ENCODE measurements at regions not wholly inside any gene's neighbourhood (a gene's known extent, or its start where the extent isn't known, plus 50 kb on each side); places are given as distances from the start of the nearest gene placed in this dataset.
"Not testable (repeated sequence)": the region's sequence is repeated elsewhere in the genome, so short reads cannot be mapped to it uniquely, and the experiment has no call there.

- no peak for DNase-seq (ENCODE audit: low read depth in 2 of 2)
Observed at GRCh38 chr15:91414124-91414523, 314.1 kb downstream of the SV2B start.

DNA sequence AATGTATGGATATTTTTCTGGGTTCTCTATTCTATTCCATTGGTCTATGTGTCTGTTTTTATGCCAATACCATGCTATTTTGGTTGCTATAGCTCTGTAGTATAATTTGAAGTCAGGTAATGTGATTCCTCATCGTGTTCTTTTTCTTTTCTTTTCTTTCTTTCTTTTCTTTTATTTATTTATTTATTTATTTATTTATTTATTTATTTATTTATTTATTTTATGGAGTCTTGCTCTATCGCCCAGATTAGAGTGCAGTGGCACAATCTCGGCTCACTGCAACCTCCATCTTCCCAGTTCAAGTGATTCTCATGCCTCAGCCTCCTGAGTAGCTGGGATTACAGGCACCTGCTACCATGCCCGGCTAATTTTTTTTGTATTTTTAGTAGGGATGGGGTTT, 315.2 kb downstream of the SV2B start:
- DNase-seq (ENCODE audit: low read depth in 2 of 2): not testable (repeated sequence)

DNA sequence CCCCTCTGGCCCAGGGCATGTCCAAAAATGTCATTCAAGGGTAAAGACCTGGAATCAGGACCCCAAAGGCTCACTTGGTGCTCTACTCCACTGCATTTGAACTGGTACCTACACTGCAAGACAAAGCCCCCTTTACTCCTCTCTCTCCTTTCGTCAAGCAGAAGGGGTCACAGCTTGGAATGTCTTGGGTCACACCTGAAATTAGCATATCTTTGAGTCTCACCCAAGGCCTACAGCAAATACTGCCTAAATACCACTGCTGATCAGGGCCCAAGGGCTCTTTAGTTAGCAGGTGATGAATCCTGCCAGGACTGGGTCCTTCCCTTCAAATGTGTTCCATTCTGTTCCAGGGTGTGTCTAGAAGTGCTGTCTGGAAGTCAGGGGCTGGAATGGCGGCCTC, 320.6 kb downstream of the SV2B start:
- no peak for DNase-seq (ENCODE audit: low read depth in 2 of 2)

DNA sequence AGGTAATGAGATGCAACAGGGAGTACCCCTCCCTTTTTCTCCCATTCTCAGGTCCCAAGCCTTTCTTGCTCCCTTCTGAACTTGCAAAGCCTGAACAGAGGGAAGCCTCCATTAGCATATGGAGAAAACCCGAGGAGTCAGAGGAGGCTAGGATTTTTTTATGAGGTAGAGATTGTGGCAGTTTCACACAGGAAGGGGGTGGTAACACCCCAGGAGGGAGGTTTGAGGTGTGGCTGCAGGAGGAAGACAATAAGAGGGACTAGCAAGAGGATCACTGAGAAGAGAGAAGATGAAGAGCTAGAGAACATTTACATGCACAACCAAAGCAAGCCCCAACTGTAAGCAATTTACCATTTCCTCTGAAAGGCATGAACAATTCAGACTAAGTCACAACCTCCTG, 322.7 kb downstream of the SV2B start:
- no peak for DNase-seq (ENCODE audit: low read depth in 2 of 2)

DNA sequence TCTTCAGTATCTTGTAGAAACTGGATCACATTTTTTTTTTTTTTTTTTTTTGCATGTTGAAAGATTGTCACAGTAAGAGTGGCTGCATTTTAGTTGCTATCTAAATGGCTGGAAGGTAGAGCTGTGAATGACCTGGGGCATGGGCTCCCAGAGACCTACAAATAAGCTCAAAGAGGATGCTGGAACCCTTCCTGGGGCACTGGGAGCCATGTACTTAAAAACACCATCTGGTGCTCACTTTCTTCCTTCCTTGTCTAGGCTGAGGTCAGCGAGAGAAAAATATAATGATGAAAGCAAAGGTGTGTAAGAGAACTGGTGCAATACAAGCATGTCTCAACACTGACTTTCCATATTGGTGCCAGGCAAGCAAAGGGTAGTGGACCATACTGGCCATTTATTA, 323.9 kb downstream of the SV2B start:
- DNase-seq (ENCODE audit: low read depth in 2 of 2): no peak

DNA sequence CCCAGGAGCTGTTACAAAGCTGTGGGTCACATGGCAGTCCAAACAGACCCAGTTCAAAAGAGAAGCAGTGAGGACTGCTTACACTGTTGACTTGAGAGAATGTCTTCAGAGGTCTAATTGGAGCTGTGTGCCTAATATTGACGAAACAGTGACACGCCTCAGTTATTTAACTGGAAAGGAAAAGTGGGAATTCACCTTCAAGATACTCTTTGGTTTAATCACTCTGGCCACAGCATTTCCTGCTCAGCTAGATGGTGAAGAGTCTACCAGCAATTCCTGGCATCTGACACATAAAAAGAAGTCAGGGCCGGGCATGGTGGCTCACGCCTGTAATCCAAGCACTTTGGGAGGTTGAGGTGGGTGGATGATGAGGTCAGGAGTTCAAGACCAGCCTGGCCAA, 326.4 kb downstream of the SV2B start:
- DNase-seq (ENCODE audit: low read depth in 2 of 2): no peak

DNA sequence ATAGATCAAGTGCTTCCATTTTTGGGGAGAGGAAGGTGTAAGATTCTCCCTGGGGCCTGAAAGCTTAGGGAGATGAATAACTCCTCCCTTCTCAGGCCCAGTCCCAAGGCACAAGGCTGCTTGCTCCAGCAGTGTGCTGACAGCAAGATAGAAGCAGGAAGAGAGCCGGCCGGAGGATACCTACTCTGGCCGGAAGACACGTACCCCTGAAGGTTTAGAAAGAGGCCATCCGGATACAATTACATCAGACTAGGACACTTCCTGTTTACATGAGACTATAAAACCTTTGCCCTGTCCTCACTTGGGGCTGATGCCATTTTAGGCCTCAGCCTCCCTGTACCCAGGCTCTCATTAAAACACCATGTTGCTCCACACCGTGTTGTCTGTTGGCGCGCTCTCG, 329.9 kb downstream of the SV2B start:
- no peak for DNase-seq (ENCODE audit: low read depth in 2 of 2)

GRCh38 chr15:91431041-91431715, 331.1 kb downstream of the SV2B start:
- no peak for DNase-seq (ENCODE audit: low read depth in 2 of 2)

DNA sequence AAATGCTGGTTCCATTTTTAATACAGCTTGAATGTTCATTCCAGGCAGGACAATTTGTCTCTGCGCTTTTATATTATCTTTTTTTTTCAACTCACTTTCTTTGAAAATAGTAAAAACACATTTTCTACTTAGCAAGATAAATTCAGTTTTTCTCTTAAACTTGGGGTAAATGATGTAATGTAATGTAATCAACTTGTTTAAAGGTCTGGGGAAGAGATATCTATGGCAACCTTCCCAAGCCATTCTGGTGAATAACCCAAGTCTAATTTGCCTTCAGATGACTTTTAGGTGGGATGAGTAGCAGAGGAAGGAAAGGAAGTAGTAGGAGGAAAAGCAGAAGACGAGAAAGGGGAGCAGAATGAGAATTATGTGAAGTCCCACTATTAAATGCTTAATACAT, 335.1 kb downstream of the SV2B start:
- DNase-seq (ENCODE audit: low read depth in 2 of 2): no peak

- no peak for DNase-seq (ENCODE audit: low read depth in 2 of 2)
Observed at GRCh38 chr15:91444656-91445055, 344.6 kb downstream of the SV2B start.

DNA sequence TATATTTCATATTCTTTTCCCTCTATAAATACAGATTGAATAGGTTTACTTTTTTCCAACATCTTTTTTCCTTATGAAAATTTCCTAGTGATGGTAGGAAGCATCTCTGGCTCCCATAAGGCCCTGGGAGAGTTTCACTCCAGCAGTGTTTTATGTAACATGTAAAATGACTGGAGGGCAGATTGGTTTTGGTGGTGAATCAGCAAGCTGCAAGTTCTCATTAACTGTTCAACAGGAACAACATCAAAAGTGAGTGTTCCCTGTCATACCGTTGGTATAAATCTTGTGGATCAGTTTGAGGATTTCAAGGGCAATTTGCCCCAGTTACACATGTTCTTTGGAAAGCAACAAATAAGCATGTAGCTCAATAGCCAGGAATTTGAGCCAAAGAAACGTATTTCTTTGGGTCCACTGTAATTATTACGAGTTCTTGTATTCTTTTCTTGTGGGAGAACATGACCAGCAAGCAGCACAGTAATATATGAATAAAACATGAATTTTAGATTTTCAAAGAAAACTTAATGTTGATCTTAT, 345.7 kb downstream of the SV2B start:
- no peak for DNase-seq (ENCODE audit: low read depth in 2 of 2)

DNA sequence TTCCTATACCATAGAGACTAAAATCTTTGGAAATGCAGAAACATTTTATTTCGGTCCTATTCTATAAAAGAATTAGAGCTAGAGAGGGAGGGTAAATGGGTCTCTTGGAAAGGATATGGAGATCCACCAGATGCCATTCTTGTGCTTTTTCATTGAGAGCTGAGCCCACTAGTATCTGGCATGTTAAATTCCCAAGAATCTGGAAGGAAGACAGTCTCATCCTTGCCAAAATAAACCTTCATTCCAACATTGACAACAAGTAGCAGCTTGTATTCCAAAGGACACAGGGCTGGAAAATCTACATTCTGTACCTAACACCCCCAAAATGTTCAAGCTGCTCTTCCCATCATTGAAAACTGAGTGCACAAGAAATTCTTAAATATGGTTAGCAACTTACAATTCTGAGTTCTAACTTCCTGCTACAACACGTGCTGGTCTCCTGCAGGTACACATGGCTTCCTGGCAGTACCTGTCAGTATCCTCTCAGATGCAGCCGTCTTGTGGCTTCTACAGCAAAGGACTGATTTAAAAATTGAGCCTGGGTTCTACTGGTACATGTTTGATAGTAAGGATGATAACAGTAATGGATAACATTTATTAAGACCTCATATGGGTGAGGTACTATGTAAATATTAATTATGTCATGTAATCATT, 348.1 kb downstream of the SV2B start:
- no peak for DNase-seq (ENCODE audit: low read depth in 2 of 2)

- DNase-seq (ENCODE audit: low read depth in 2 of 2): not testable (repeated sequence)
Observed at GRCh38 chr15:91453376-91453775, 353.3 kb downstream of the SV2B start.

- DNase-seq (ENCODE audit: low read depth in 2 of 2): no peak
Observed at GRCh38 chr15:91456251-91456718, 356.2 kb downstream of the SV2B start.

- DNase-seq (ENCODE audit: low read depth in 2 of 2): no peak
Observed at GRCh38 chr15:91456921-91457320, 356.9 kb downstream of the SV2B start.

- no peak for DNase-seq (ENCODE audit: low read depth in 2 of 2)
Observed at GRCh38 chr15:91461377-91461776, 361.3 kb downstream of the SV2B start.

- DNase-seq (ENCODE audit: low read depth in 2 of 2): no peak
Observed at GRCh38 chr15:91465086-91465485, 365.0 kb downstream of the SV2B start.

GRCh38 chr15:91465696-91466095, 365.6 kb downstream of the SV2B start:
- DNase-seq (ENCODE audit: low read depth in 2 of 2): no peak

DNA sequence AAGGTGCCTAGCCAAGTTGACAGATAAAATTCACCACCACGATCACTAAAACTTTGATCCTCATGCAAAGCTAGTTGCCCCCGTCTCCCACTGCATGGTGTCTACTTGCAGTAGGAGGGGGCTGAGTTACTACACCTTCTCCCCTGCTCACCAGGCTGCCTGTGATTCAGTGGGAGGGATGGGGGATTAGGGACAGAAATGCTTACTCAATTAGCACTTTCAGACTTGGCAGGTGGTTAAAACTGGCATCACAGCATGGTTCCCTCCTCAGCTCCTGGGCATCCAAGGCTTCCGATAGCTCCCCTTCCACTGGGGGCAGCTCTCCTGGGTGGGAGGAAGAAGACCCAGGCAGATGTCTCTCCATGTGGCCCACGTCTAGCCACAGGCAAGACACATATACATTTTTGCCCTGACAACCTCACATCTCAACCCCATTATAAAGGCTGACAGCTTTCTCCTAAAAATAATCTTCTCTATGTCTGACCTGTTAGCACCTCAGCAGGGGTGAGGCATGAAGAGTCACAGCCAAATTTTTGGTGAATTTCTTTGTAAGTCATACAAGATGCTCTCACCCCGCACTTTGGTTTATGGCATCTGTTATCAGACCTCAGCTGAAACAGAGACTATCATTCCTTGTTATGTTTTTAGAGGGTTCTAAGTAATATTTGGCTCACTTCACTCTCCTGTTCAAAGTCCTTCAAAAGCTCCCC, 369.0 kb downstream of the SV2B start:
- no peak for DNase-seq (ENCODE audit: low read depth in 2 of 2)

DNA sequence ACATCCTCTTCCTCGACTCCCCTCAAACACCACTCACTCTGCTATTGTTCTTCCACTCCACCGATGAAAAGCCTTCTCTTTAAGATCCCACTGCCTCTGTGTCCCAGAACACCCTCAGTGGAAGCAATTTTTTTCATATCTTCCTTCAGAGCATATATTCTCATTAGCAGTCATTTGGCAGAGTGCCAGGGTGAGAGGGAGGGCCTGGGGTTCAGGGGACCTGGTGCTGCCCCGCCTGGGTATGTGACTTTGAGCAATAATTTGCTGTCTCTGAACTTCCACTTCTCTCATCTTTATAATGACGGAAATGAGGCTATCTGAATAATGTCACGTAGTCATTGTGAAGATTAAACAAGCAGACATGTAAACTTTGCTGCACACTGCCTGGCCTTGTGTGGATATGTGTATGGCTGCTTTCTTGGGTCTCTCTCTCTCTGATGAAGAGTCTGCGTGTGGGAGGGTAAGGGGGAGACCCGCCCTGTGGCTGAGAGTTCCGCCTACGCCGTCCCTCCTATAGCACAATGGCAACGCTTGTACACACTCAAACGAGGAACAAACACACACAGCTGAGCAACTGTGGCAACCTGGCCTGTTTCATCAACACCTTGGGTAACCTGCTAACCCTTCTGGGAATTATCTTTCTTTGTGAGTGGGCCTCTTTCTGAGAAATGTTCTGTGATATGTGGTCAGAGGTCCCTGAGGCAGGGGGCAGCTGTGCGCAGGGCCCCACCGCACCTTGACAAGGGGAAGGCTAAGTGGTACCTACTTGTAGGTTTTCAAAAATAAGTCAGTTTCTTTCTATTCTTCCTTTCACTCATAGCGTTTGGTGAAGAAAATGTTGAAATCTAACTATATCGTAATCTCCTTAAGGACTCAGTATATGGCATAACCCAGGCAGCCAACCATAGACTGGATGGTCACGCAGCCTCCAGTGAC, 369.8 kb downstream of the SV2B start:
- no peak for DNase-seq (ENCODE audit: low read depth in 2 of 2)

DNA sequence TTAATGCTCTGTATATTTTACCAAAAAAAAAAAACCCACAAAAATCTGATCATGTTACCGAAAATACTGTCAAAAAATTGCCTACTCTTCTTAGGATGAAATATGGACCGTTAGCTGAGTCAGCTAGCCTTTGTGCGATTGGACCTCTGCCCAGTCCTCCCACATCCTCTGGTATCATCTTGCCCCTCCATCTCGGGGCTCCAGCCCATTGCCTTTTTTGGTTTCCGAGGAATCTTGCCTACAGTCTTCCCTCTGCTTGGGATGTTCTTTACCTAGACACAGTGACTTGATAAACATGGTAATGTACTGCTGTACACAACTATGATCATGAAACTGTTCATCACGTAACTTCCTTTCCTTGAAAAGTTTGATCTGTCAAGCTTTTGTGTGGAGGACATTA, 371.4 kb downstream of the SV2B start:
- DNase-seq (ENCODE audit: low read depth in 2 of 2): no peak

Data from dermis microvascular lymphatic vessel endothelial cell (primary cell).